Loucy (cell line): ENCODE measurements at regions not wholly inside any gene's neighbourhood (a gene's known extent, or its start where the extent isn't known, plus 50 kb on each side); places are given as distances from the start of the nearest gene placed in this dataset.

Source experiments
- CTCF ChIP-seq: fragments of 200-600 bp; sonication (generic); conservative IDR thresholded peaks from 2 replicates; pipeline ENCODE4 v1.5.1; 2014; ENCODE audit warnings: mild to moderate bottlenecking, antibody characterized with exemption, low read length
- EZH2phosphoT487 ChIP-seq: fragments of 200-600 bp; IDR thresholded peaks from 2 replicates; pipeline ENCODE4 v1.6.1; 2018; ENCODE audit warnings: antibody characterized with exemption, mild to moderate bottlenecking, moderate library complexity, borderline replicate concordance

DNA sequence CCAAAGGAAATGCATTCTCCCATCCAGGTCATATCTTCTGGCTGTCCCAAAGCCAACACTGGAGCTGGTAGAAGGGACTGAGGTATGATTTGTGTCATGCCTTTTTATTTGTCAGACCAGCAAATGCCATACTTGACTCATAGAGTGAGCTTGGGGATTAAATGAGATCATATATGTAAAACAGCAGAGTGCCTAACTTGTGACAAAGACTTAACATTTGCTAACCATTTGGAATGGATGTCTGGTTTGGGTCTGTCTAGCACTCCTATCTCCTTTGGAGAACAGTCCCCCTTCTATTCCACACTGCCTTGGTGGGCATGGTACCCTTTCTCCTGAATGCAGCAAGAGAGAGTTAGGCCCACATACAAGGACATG lies 128.5 kb upstream of the LGALSL start:
- no peak for TF ChIP-seq CTCF
- TF ChIP-seq EZH2phosphoT487 = no peak
